Thoracic aorta (tissue), 2 donors: ENCODE measurements at regions not wholly inside any gene's neighbourhood (a gene's known extent, or its start where the extent isn't known, plus 50 kb on each side); places are given as distances from the start of the nearest gene placed in this dataset.

Experiments
- ATAC-seq: fragments of 150-250 bp; one replicate; pipeline ENCODE4 v1.8.0; 2017; ENCODE audit warnings: low read depth; ENCODE audit not compliant: insufficient number of reproducible peaks, low FRiP score
- DNase-seq: peaks from one replicate; pipeline ENCODE4 v3.0.0-alpha.2; 2020; ENCODE audit warnings: low spot score
- H3K27ac ChIP-seq, 2 donors: fragments of 200-600 bp; sonication (generic); 1 replicate in 1 of 2; 2 replicates in 1 of 2; pipeline ENCODE4 v1.5.1; 2016; ENCODE audit warnings: mild to moderate bottlenecking in 2 of 2, moderate library complexity in 2 of 2
- H3K27me3 ChIP-seq: fragments of 200-600 bp; sonication (generic); replicated peaks from 2 replicates; pipeline ENCODE4 v1.6.0; 2016; ENCODE audit warnings: mild to moderate bottlenecking; ENCODE audit not compliant: insufficient read depth
- H3K36me3 ChIP-seq: fragments of 200-600 bp; sonication (generic); one replicate; pipeline ENCODE4 v1.5.1; 2016
- H3K4me1 ChIP-seq, 2 donors: fragments of 200-600 bp; sonication (generic); 1 replicate in 1 of 2; 2 replicates in 1 of 2; pipeline versions ENCODE4 v1.5.1 to v1.6.0; 2016; ENCODE audit warnings: low read depth in 2 of 2, mild to moderate bottlenecking in 1 of 2; ENCODE audit not compliant: control insufficient read depth in 1 of 2
- H3K4me3 ChIP-seq: fragments of 200-600 bp; sonication (generic); 2 replicates; pipeline ENCODE4 v1.5.1; 2016; ENCODE audit warnings: mild to moderate bottlenecking
- H3K9me3 ChIP-seq: fragments of 200-600 bp; sonication (generic); 2 replicates; pipeline ENCODE4 v1.5.1; 2016
- TF ChIP-seq, protein P1 (sequence below): fragments of 200-600 bp; sonication (generic); IDR thresholded peaks from one replicate; pipeline ENCODE4 v1.5.1; 2019; ENCODE audit warnings: antibody characterized with exemption

DNA sequence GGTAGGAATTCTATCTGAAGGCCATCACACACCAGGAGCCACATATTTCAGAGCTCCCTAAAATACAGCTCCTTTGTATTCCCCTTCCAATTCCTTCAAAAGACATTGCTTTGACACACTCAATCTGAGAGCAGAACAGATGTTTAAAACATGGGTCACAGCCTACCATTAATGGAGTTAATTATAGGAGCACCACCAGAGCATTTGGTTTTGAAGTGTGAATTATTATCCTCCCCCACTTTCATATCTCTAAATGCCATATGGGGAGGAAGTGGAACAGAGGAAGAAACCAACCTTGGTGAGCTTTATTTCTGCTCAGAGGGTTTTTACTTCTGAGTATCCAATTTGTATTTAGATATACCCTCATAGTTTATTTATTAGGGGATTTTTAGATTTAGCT lies 50.7 kb upstream of the TNFRSF21 start:
- TF ChIP-seq, protein P1, sequence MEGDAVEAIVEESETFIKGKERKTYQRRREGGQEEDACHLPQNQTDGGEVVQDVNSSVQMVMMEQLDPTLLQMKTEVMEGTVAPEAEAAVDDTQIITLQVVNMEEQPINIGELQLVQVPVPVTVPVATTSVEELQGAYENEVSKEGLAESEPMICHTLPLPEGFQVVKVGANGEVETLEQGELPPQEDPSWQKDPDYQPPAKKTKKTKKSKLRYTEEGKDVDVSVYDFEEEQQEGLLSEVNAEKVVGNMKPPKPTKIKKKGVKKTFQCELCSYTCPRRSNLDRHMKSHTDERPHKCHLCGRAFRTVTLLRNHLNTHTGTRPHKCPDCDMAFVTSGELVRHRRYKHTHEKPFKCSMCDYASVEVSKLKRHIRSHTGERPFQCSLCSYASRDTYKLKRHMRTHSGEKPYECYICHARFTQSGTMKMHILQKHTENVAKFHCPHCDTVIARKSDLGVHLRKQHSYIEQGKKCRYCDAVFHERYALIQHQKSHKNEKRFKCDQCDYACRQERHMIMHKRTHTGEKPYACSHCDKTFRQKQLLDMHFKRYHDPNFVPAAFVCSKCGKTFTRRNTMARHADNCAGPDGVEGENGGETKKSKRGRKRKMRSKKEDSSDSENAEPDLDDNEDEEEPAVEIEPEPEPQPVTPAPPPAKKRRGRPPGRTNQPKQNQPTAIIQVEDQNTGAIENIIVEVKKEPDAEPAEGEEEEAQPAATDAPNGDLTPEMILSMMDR = no peak
- Histone ChIP-seq H3K9me3 (no peaks in the 10 kb centered on the region), H3K4me1 (no peaks in the 10 kb centered on the region), H3K27me3 (no peaks in the 10 kb centered on the region), H3K36me3 (no peaks in the 10 kb centered on the region), H3K4me3 (no peak overlapping the region), H3K27ac (no peak overlapping the region)
- ATAC-seq = no peak
- DNase-seq = no peak

DNA sequence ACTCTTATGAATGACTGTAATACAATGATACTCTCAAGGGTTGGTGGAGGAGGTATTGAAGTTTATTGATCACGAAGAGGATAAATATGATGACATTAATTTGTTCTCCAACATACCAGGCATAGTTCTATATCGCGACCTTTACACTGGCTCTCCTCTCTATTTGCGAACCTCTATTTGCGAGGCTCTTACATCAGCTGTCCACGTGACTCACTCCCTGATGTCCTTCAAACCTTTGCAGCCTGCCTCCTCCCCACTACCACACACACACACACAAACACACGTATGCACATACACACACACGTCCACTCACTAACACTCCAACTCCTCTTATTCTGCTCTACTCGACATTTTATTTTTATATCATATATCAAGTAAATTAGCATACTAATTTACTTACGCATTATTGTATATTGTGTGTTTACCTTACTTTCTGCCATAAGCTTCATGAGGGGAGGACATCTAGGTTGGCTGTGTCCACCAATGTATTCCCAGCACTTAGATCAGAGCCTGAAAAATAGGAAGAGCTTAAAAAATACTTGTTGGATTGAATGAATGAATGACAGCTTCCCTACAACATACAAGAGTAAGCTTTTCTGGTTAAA lies 53.3 kb upstream of the TNFRSF21 start:
- H3K27me3 ChIP-seq = no peaks in the 10 kb centered on the region
- no peak overlapping the region for H3K27ac ChIP-seq
- TF ChIP-seq, protein P1 = no peak
- no peaks in the 10 kb centered on the region for H3K4me1 ChIP-seq
- H3K4me3 ChIP-seq = no peak overlapping the region
- ATAC-seq = no peak
- no peaks in the 10 kb centered on the region for H3K9me3 ChIP-seq
- no peak for DNase-seq
- no peaks in the 10 kb centered on the region for H3K36me3 ChIP-seq

DNA sequence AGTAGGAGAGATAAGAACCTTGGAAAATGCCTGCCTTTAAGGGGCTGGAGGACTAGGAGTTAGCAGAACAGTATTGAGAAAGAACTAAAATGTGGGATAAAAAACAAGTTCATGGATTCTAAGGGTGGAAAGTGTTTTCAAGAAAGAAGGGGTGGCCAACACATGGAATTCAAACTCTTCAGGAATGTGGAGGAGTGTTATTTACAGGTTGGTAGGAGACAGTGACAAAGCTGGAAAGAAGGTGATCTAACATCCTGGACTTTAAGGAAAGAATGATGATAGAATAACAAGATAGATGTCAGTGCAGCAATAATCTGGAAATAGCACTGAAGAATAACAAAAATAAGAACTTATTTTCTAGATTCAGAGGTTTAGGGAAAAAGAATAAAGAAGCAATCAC lies 54.0 kb upstream of the TNFRSF21 start:
- no peak overlapping the region for H3K27ac ChIP-seq
- no peaks in the 10 kb centered on the region for H3K27me3 ChIP-seq
- H3K9me3 ChIP-seq = no peaks in the 10 kb centered on the region
- ATAC-seq (no peak), DNase-seq (no peak)
- no peaks in the 10 kb centered on the region for H3K4me1 ChIP-seq
- TF ChIP-seq, protein P1 = no peak
- no peak overlapping the region for H3K4me3 ChIP-seq
- no peaks in the 10 kb centered on the region for H3K36me3 ChIP-seq

DNA sequence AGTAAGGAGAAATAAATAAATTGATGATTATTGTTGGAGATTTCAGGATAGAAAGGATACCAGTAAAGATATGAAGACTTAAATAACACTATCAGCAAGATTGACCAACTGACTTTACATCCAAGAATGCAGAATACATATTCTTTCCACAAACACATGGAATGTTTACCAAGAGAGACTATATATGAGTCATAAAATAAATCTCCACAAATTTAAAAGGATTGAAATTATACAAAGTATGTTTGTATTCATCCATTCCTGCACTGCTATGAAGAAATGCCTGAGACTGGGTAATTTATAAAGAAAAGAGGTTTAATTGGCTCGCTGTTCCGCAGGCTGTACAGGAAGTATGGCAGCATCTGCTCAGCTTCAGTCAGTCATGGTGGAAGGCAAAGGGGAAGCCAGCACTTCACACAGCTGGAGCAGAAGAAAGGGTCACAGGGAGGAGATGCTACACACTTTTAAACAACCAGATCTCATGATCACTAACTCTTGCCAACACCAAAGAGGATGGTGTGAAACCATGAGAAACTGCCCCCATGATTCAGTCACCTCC lies 56.7 kb upstream of the TNFRSF21 start:
- Histone ChIP-seq H3K36me3 (no peaks in the 10 kb centered on the region), H3K27me3 (no peaks in the 10 kb centered on the region), H3K4me3 (no peak overlapping the region), H3K4me1 (no peaks in the 10 kb centered on the region), H3K9me3 (no peaks in the 10 kb centered on the region), H3K27ac (no peak overlapping the region)
- TF ChIP-seq, protein P1 = no peak
- ATAC-seq = no peak
- DNase-seq = no peak

DNA sequence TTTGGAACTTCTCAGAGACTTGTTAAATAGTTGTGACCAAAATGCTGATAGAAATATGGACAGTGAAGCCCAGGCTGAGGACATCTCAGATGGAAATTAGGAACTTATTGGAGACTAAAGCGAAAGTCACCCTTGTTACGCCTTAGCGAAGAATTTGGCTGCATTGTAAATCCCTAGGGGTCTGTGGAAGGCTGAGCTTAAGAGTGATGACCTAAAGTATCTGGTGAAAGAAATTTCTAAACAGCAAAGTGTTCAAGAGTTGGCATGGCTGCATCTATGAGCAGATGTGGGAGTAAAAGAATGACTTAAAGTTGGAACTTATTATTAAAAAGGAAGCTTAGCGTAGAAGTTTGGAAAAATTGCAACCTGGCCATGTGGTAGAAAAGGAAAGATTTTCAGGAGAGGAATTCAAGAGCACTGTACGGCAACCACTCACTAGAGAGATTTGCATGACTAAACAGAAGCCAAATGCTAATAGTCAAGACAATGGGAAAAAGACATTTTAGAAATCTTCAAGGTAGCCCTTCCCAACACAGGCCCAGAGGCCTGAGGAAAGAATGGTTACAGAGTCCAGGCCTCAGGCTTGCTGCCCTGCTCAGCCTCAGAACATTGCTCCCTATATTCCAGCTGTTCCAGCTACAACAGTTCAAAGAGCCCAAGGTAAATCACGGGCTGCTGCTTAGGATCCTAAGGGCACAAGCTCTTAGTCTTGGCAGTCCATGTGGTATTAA lies 61.6 kb upstream of the TNFRSF21 start:
- Histone ChIP-seq H3K36me3 (no peaks in the 10 kb centered on the region), H3K4me1 (no peaks in the 10 kb centered on the region), H3K4me3 (no peak overlapping the region), H3K27me3 (no peaks in the 10 kb centered on the region), H3K9me3 (no peaks in the 10 kb centered on the region), H3K27ac (no peak overlapping the region)
- TF ChIP-seq, protein P1 = no peak
- ATAC-seq (no peak), DNase-seq (no peak)
